ENCODE measurements at regions not wholly inside any gene's neighbourhood (a gene's known extent, or its start where the extent isn't known, plus 50 kb on each side); places are given as distances from the start of the nearest gene placed in this dataset.
A peak's percentile ranks its signal among the peaks of the same experiment; 100 is the strongest.

DNA sequence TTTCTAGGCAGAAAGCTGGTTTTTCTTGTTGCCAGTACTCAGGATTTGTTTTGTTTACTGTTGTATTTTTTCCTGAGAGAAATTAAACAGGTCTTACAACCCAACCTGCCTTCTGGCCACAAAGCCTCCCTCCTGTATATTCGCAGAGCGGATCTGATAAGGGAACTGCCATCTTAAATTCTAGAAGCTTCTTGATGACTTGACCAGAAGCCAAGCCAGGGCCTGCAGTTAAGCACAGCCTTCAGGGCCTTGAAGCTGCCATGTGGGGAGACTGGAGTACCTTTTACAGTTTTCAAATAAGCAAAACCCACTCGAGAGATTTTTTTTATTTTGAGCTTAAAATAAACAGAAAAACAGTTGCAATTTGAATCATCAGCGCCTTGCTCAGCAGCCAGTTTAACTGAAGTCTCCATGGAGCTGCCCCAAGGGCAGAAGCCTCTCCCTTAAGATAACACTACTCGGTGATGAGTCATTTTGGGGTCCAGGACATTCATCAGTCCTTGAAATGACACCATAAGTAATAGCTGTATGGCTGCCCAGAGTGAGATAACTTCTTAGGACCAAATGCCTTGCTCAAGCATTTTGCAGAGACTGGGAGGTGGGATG is 51.5 kb upstream of the PHLPP1 start:
- TF ChIP-seq, protein P1, sequence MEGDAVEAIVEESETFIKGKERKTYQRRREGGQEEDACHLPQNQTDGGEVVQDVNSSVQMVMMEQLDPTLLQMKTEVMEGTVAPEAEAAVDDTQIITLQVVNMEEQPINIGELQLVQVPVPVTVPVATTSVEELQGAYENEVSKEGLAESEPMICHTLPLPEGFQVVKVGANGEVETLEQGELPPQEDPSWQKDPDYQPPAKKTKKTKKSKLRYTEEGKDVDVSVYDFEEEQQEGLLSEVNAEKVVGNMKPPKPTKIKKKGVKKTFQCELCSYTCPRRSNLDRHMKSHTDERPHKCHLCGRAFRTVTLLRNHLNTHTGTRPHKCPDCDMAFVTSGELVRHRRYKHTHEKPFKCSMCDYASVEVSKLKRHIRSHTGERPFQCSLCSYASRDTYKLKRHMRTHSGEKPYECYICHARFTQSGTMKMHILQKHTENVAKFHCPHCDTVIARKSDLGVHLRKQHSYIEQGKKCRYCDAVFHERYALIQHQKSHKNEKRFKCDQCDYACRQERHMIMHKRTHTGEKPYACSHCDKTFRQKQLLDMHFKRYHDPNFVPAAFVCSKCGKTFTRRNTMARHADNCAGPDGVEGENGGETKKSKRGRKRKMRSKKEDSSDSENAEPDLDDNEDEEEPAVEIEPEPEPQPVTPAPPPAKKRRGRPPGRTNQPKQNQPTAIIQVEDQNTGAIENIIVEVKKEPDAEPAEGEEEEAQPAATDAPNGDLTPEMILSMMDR (IDR thresholded peaks at IDR 0.05; ENCODE audit: unreplicated experiment), result no peak
- Mint-ChIP-seq H3K4me1 (ENCODE audit: insufficient read depth, unreplicated experiment) (peaks cover 15% of the 10 kb centered on the region), H3K9me3 (ENCODE audit: unreplicated experiment) (no peaks in the 10 kb centered on the region), H3K36me3 (ENCODE audit: insufficient read depth, unreplicated experiment) (no peaks in the 10 kb centered on the region), H3K4me3 (ENCODE audit: unreplicated experiment) (no peak overlapping the region), H3K27me3 (ENCODE audit: insufficient read depth, unreplicated experiment) (no peaks in the 10 kb centered on the region), H3K27ac (ENCODE audit: low read depth, unreplicated experiment) (peak overlapping the region; percentile 81)
- POLR2A ChIA-PET, result interaction anchor here (0.7 to 1.4 kb wide), 5 partner anchors 11 to 281 kb away, joined by 3 to 4 read pairs (median 3); no protein-coding TSS in a partner anchor
- no TSS peak for BruUV-seq (replicated peaks)
- intact Hi-C loops (cut with micrococcal nuclease), result no loop called here
- peak; percentile 83 for DNase-seq (ENCODE audit: unreplicated experiment)
- CTCF ChIA-PET, result interaction anchor here (0.6 to 1.2 kb wide), 3 partner anchors 28 to 112 kb away, joined by 3 read pairs; no protein-coding TSS in a partner anchor

DNA sequence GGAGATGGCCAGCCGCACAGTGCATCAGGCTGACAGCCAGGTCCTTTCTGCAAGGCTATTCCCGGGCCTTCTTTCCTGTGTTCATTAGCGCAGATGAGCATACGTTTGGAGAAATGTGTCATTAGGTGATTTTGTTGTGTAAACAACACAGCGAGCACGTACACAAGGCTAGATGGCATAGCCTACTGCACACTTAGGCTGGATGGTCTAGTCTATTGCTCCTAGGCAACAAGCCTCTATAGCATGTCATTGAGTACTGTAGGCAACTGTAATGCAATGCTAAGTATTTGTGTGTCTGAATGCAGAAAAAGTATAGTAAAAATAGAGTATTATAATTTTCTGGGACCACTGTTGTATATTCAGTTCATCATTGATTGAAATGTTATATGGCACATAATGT is 50.9 kb upstream of the PHLPP1 start:
- ChIA-PET POLR2A (interaction anchor here (0.9 to 1.4 kb wide), 3 partner anchors 36 to 280 kb away, joined by 3 to 4 read pairs (median 3); no protein-coding TSS in a partner anchor), CTCF (interaction anchor here (0.6 to 1.2 kb wide), 2 partner anchors 78 to 112 kb away, joined by 3 read pairs; no protein-coding TSS in a partner anchor)
- Mint-ChIP-seq H3K4me1 (ENCODE audit: insufficient read depth, unreplicated experiment) (peaks cover 15% of the 10 kb centered on the region), H3K9me3 (ENCODE audit: unreplicated experiment) (peaks cover under 1% of the 10 kb centered on the region), H3K4me3 (ENCODE audit: unreplicated experiment) (no peak overlapping the region), H3K27me3 (ENCODE audit: insufficient read depth, unreplicated experiment) (no peaks in the 10 kb centered on the region), H3K27ac (ENCODE audit: low read depth, unreplicated experiment) (no peak overlapping the region), H3K36me3 (ENCODE audit: insufficient read depth, unreplicated experiment) (no peaks in the 10 kb centered on the region)
- no TSS peak for BruUV-seq (replicated peaks)
- no peak for DNase-seq (ENCODE audit: unreplicated experiment)
- TF ChIP-seq, protein P1 (IDR thresholded peaks at IDR 0.05; ENCODE audit: unreplicated experiment), result no peak
- intact Hi-C loops (cut with micrococcal nuclease), result no loop called here

DNA sequence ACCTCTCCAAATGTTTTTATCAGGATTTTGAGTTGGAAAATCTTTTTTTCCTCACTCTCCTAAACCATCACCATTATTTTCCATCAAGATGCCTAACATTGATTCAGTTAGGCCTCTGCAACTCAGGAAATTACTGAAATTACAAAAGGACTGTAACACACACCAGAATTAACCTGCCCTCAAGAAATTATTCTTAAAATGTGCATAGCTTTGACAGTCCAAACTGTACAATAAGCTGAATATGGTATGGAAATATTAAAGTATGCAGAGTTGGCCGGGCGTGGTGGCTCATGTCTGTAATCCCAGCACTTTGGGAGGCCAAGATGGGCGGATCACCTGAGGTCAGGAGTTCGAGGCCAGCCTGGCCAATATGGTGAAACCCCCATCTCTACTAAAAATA is 50.2 kb upstream of the PHLPP1 start:
- Mint-ChIP-seq H3K9me3 (ENCODE audit: unreplicated experiment) (peaks cover 7% of the 10 kb centered on the region), H3K4me3 (ENCODE audit: unreplicated experiment) (no peak overlapping the region), H3K27ac (ENCODE audit: low read depth, unreplicated experiment) (no peak overlapping the region), H3K36me3 (ENCODE audit: insufficient read depth, unreplicated experiment) (no peaks in the 10 kb centered on the region), H3K4me1 (ENCODE audit: insufficient read depth, unreplicated experiment) (peaks cover 15% of the 10 kb centered on the region), H3K27me3 (ENCODE audit: insufficient read depth, unreplicated experiment) (no peaks in the 10 kb centered on the region)
- intact Hi-C loops (cut with micrococcal nuclease), result no loop called here
- POLR2A ChIA-PET, result interaction anchor here (0.5 kb wide), 1 partner anchor 45 kb away, joined by 4 read pairs; no protein-coding TSS in a partner anchor
- DNase-seq (ENCODE audit: unreplicated experiment), result no peak
- no TSS peak for BruUV-seq (replicated peaks)
- CTCF ChIA-PET, result no interaction called here
- TF ChIP-seq, protein P1 (IDR thresholded peaks at IDR 0.05; ENCODE audit: unreplicated experiment), result no peak

Data from MCF 10A (cell line).